ENCODE measurements at regions not wholly inside any gene's neighbourhood (a gene's known extent, or its start where the extent isn't known, plus 50 kb on each side); places are given as distances from the start of the nearest gene placed in this dataset.

DNA sequence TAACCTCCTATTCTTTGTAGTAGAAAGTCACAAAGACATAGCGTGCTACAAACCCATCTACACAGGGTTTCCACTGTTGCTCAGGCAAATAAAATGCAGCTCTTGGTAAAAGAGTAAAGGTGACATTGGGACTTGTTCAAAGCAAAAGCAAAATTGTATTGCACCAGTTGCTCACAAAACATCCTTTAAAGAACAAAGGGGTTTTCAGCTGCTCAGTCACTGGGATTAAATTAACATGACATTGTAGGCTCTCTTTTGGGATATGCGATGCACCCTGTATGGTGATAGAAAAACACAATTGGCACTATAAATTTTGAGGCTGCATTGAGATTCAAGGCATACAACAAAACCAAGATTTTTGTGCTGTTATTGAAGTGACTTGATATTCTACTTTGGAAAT is 447.3 kb upstream of the CNTN3 start:
- Mint-ChIP-seq H3K9me3 (peaks cover 22% of the 10 kb centered on the region), H3K4me3 (no peak overlapping the region), H3K27me3 (no peaks in the 10 kb centered on the region), H3K27ac (no peak overlapping the region), H3K4me1 (ENCODE audit: low read depth) (no peaks in the 10 kb centered on the region), H3K36me3 (no peaks in the 10 kb centered on the region)
- no peak for DNase-seq
- intact Hi-C loops (cut with micrococcal nuclease): no loop called here
- ChIA-PET POLR2A (no interaction called here), CTCF (no interaction called here)

DNA sequence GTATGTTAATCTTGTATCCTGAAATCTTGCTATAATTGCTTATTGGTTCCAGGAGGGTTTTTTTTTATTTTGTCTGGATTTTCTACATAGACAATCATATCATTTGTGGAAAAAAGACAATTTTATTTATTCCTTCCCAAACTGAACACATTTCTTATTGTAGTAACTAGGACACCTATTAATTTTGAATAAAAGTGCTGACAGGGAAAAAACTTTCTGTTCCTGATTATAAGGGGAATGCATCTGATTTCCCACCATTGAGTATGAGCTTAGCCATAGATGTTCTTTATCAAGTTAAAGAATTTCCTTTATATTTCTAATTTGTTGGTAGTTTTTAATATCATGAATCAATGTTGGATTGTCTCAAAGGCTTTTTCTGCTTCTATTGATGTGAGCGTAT is 460.7 kb upstream of the CNTN3 start:
- no peaks in the 10 kb centered on the region for H3K4me1 Mint-ChIP-seq (ENCODE audit: low read depth)
- DNase-seq: no peak
- H3K27ac Mint-ChIP-seq: no peak overlapping the region
- no peak overlapping the region for H3K4me3 Mint-ChIP-seq
- intact Hi-C loops (cut with micrococcal nuclease): no loop called here
- ChIA-PET CTCF (no interaction called here), POLR2A (no interaction called here)
- H3K27me3 Mint-ChIP-seq: no peaks in the 10 kb centered on the region
- H3K36me3 Mint-ChIP-seq: no peaks in the 10 kb centered on the region
- peaks cover 8% of the 10 kb centered on the region for H3K9me3 Mint-ChIP-seq

- H3K9me3 Mint-ChIP-seq: peaks cover 13% of the 10 kb centered on the region
- intact Hi-C loops (cut with micrococcal nuclease): no loop called here
- no peaks in the 10 kb centered on the region for H3K4me1 Mint-ChIP-seq (ENCODE audit: low read depth)
- H3K36me3 Mint-ChIP-seq: no peaks in the 10 kb centered on the region
- ChIA-PET CTCF (no interaction called here), POLR2A (no interaction called here)
- H3K27me3 Mint-ChIP-seq: no peaks in the 10 kb centered on the region
- no peak overlapping the region for H3K27ac Mint-ChIP-seq
- no peak overlapping the region for H3K4me3 Mint-ChIP-seq
- DNase-seq: no peak
These were observed 462.0 kb upstream of the CNTN3 start for GRCh38 chr3:75076481-75076880.

DNA sequence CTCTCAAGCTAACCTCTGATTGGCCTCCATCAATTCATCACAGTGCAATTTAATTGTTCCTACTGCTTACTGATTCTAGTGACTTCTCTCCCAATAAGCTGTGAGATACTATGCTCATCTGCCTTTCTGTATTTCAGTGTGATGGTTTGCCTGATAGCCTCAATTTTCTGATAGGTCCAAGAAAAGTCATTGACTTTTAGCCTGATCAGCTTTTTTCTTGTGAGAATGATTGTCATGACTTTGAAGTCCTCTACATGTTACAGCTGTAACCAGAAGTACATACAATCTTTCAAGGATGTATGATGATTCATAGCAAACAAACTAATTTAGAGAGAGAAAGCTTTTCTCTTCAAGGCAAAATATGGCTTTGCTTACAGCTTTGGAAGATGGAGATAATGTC is 463.8 kb upstream of the CNTN3 start:
- Mint-ChIP-seq H3K9me3 (peaks cover 13% of the 10 kb centered on the region), H3K4me1 (ENCODE audit: low read depth) (no peaks in the 10 kb centered on the region), H3K27ac (no peak overlapping the region), H3K4me3 (no peak overlapping the region), H3K36me3 (no peaks in the 10 kb centered on the region), H3K27me3 (no peaks in the 10 kb centered on the region)
- POLR2A ChIA-PET: no interaction called here
- DNase-seq: no peak
- CTCF ChIA-PET: no interaction called here
- intact Hi-C loops (cut with micrococcal nuclease): no loop called here

DNA sequence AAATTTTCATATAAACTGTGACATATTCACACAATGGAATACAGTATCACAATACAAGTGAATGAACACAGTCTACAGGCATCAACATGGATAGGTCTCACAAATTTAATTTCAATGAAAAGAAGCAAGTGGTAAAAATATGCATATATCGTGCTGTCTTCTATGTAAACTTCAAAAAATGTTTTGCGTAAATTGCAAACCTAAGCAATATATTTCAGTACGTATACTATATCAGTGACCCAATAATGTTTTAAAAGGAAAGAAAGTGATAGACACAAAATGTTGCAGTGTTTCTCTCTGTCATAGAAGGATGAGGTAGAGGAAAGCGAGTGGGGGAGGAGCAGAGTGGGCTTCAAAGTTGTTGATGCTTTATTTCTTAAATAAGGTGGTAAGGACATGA is 468.4 kb upstream of the CNTN3 start:
- ChIA-PET POLR2A (no interaction called here), CTCF (no interaction called here)
- no peaks in the 10 kb centered on the region for H3K36me3 Mint-ChIP-seq
- no peak overlapping the region for H3K4me3 Mint-ChIP-seq
- intact Hi-C loops (cut with micrococcal nuclease): no loop called here
- H3K4me1 Mint-ChIP-seq (ENCODE audit: low read depth): no peaks in the 10 kb centered on the region
- H3K27ac Mint-ChIP-seq: no peak overlapping the region
- H3K27me3 Mint-ChIP-seq: no peaks in the 10 kb centered on the region
- no peak for DNase-seq
- peaks cover 7% of the 10 kb centered on the region for H3K9me3 Mint-ChIP-seq

DNA sequence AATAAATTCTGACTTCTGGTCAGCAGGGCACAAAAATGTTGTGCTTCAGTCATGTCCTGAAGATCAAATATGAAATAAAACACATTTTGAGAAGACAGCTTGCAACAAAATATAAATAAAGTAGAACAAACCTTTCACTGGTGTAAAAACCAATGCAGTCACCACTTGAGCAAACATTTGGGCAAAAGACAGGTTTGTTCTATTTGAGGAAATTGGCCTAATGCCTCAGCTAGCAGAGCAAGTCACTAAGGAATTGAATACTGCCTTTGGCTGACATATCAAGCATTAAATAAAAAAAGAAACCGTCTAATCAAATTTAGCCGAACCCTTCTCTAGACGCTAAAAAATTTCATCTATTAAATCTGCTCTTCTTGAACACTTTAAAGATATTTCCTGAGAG is 475.4 kb upstream of the CNTN3 start:
- Mint-ChIP-seq H3K9me3 (peaks cover 6% of the 10 kb centered on the region), H3K27me3 (no peaks in the 10 kb centered on the region), H3K27ac (no peak overlapping the region), H3K36me3 (no peaks in the 10 kb centered on the region), H3K4me1 (ENCODE audit: low read depth) (no peaks in the 10 kb centered on the region), H3K4me3 (no peak overlapping the region)
- ChIA-PET POLR2A (no interaction called here), CTCF (no interaction called here)
- intact Hi-C loops (cut with micrococcal nuclease): no loop called here
- no peak for DNase-seq

DNA sequence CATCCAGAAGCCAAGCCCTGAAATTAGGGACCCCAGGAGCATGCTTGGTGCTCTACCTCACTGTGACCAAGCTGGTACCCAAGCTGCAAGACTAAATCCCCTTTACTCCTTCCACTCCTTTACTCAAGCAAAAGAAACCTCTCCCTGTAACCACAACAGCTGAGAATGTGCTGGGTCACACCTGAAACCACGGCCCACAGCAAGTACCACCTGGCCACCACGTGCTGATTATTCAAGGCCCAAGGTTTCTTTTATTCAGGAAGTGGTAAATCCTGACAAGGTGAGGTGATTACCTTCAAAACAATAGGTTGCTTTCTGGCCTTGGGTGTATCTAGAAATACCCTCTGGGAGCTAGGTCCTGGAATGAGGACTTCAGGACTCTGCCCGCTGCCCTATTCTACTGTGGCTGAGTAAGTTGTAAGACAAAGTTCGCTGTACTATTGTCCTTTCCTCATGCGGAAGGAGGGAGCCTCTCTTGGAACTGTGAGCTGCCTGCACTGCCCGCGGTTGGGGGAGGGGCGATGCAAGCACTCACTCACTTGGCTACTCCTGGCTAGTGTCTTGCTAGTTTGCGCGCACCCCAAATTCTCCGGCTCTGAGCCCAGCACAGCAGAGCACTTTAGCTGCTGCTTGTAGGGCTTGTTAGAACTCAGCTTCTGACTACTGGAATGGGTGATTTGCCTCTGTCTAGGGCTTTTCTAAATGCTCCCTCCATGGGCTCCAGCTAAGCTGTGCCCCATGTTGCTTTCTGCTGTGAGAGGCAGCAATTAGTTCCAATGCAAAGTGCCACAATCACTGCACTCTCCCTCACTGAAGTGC is 487.1 kb upstream of the CNTN3 start:
- no peak overlapping the region for H3K4me3 Mint-ChIP-seq
- ChIA-PET CTCF (no interaction called here), POLR2A (no interaction called here)
- peaks cover 21% of the 10 kb centered on the region for H3K9me3 Mint-ChIP-seq
- H3K36me3 Mint-ChIP-seq: no peaks in the 10 kb centered on the region
- H3K4me1 Mint-ChIP-seq (ENCODE audit: low read depth): no peaks in the 10 kb centered on the region
- H3K27ac Mint-ChIP-seq: no peak overlapping the region
- intact Hi-C loops (cut with micrococcal nuclease): no loop called here
- DNase-seq: no peak
- no peaks in the 10 kb centered on the region for H3K27me3 Mint-ChIP-seq

- peaks cover 2% of the 10 kb centered on the region for H3K9me3 Mint-ChIP-seq
- ChIA-PET CTCF (no interaction called here), POLR2A (no interaction called here)
- DNase-seq: no peak
- intact Hi-C loops (cut with micrococcal nuclease): no loop called here
- H3K4me1 Mint-ChIP-seq (ENCODE audit: low read depth): no peaks in the 10 kb centered on the region
- H3K4me3 Mint-ChIP-seq: no peak overlapping the region
- H3K27me3 Mint-ChIP-seq: no peaks in the 10 kb centered on the region
- no peak overlapping the region for H3K27ac Mint-ChIP-seq
- no peaks in the 10 kb centered on the region for H3K36me3 Mint-ChIP-seq
These were observed 496.3 kb upstream of the CNTN3 start for GRCh38 chr3:75110741-75111140.

GRCh38 chr3:75115695-75116094 is 501.2 kb upstream of the CNTN3 start:
- H3K27me3 Mint-ChIP-seq: no peaks in the 10 kb centered on the region
- H3K9me3 Mint-ChIP-seq: peaks cover 11% of the 10 kb centered on the region
- intact Hi-C loops (cut with micrococcal nuclease): no loop called here
- H3K4me3 Mint-ChIP-seq: no peak overlapping the region
- no peaks in the 10 kb centered on the region for H3K4me1 Mint-ChIP-seq (ENCODE audit: low read depth)
- H3K27ac Mint-ChIP-seq: no peak overlapping the region
- POLR2A ChIA-PET: no interaction called here
- H3K36me3 Mint-ChIP-seq: no peaks in the 10 kb centered on the region
- no peak for DNase-seq
- CTCF ChIA-PET: no interaction called here

GRCh38 chr3:75118779-75119178 is 504.3 kb upstream of the CNTN3 start:
- intact Hi-C loops (cut with micrococcal nuclease): no loop called here
- no peaks in the 10 kb centered on the region for H3K27me3 Mint-ChIP-seq
- POLR2A ChIA-PET: no interaction called here
- no peak for DNase-seq
- no peak overlapping the region for H3K27ac Mint-ChIP-seq
- H3K4me3 Mint-ChIP-seq: no peak overlapping the region
- H3K36me3 Mint-ChIP-seq: no peaks in the 10 kb centered on the region
- H3K9me3 Mint-ChIP-seq: peaks cover 11% of the 10 kb centered on the region
- CTCF ChIA-PET: no interaction called here
- no peaks in the 10 kb centered on the region for H3K4me1 Mint-ChIP-seq (ENCODE audit: low read depth)

DNA sequence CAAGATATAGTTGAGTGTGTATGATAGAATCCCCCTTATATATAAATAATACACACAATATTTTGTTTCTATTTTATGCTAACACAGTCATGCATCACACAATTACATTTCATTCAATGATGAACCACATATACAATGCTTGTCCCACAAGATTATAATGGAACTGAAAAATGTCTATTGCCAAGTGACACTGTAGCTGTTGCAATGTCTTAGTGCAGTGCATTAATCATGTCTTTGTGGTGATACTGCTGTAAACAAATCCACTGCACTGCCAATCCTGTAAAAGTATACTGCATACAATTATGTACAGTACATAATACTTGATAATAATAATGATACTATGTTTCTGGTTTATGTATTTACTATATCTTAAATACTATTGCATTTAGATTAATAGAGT is 512.1 kb upstream of the CNTN3 start:
- Mint-ChIP-seq H3K9me3 (no peaks in the 10 kb centered on the region), H3K27ac (no peak overlapping the region), H3K4me3 (no peak overlapping the region), H3K36me3 (no peaks in the 10 kb centered on the region), H3K27me3 (no peaks in the 10 kb centered on the region), H3K4me1 (ENCODE audit: low read depth) (no peaks in the 10 kb centered on the region)
- POLR2A ChIA-PET: no interaction called here
- DNase-seq: no peak
- intact Hi-C loops (cut with micrococcal nuclease): no loop called here
- CTCF ChIA-PET: no interaction called here

DNA sequence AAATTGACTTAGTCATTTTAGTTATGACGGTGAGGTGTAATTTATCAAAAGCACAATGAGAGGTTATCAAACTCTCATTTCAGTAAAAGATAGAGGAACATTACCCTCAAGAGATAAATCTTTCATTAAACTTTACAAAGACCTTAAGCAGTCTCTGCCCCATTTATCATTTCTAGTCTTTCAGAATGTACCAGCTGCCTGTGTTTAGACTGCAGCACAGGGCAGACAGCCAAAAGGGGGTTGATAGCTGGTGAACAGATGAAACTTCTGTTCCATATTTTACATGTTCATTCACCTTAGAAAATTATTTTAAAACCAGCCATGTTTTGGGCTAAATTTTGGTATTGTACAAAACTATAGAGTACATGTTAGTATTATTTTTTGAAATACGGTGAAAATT is 514.6 kb upstream of the CNTN3 start:
- H3K4me1 Mint-ChIP-seq (ENCODE audit: low read depth): no peaks in the 10 kb centered on the region
- no peak overlapping the region for H3K27ac Mint-ChIP-seq
- ChIA-PET CTCF (no interaction called here), POLR2A (no interaction called here)
- no peak for DNase-seq
- H3K9me3 Mint-ChIP-seq: peaks cover 2% of the 10 kb centered on the region
- intact Hi-C loops (cut with micrococcal nuclease): no loop called here
- H3K27me3 Mint-ChIP-seq: no peaks in the 10 kb centered on the region
- no peak overlapping the region for H3K4me3 Mint-ChIP-seq
- no peaks in the 10 kb centered on the region for H3K36me3 Mint-ChIP-seq

GRCh38 chr3:75136100-75136897 is 521.8 kb upstream of the CNTN3 start:
- Mint-ChIP-seq H3K4me3 (no peak overlapping the region), H3K27ac (no peak overlapping the region), H3K9me3 (peaks cover 2% of the 10 kb centered on the region), H3K27me3 (no peaks in the 10 kb centered on the region), H3K36me3 (no peaks in the 10 kb centered on the region), H3K4me1 (ENCODE audit: low read depth) (no peaks in the 10 kb centered on the region)
- ChIA-PET CTCF (no interaction called here), POLR2A (no interaction called here)
- DNase-seq: no peak
- intact Hi-C loops (cut with micrococcal nuclease): no loop called here

Measured in activated CD4-positive, alpha-beta memory T cell treated with anti-CD3 and anti-CD28 coated beads for 36 hours (primary cell).